Activated CD8-positive, alpha-beta T cell treated with anti-CD3 and anti-CD28 coated beads for 36 hours (primary cell): ENCODE measurements at regions not wholly inside any gene's neighbourhood (a gene's known extent, or its start where the extent isn't known, plus 50 kb on each side); places are given as distances from the start of the nearest gene placed in this dataset.
"Not testable (repeated sequence)": the region's sequence is repeated elsewhere in the genome, so short reads cannot be mapped to it uniquely, and the experiment has no call there.

Experiments used
- ATAC-seq: fragments of 200-7000 bp; cut with Tn5 transposase; one replicate; pipeline ENCODE4 v1.10.0; 2021; ENCODE audit warnings: mild to moderate bottlenecking, moderate library complexity
- CTCF ChIA-PET: fragments of 350-600 bp; sonication (Branson Sonifier 250); formaldehyde crosslinking; loops from one replicate; lab custom pipeline; 2021; ENCODE audit warnings: antibody characterized with exemption; lab: Charles Lee
- POLR2A ChIA-PET: fragments of 350-600 bp; sonication (Branson Sonifier 250); formaldehyde crosslinking; loops from one replicate; lab custom pipeline; 2021; ENCODE audit warnings: antibody characterized with exemption; lab: Charles Lee
- DNase-seq: peaks from one replicate; pipeline ENCODE4 v3.0.0-alpha.2; 2020
- H3K27ac Mint-ChIP-seq: one replicate; pipeline ENCODE4 v1.8.0; 2021; ENCODE audit warnings: mild to moderate bottlenecking, mixed read lengths
- H3K27me3 Mint-ChIP-seq: one replicate; pipeline ENCODE4 v1.8.0; 2021; ENCODE audit warnings: mixed read lengths
- H3K36me3 Mint-ChIP-seq: one replicate; pipeline ENCODE4 v1.8.0; 2021; ENCODE audit warnings: low read depth, mixed read lengths
- H3K4me1 Mint-ChIP-seq: one replicate; pipeline ENCODE4 v1.8.0; 2021; ENCODE audit warnings: low read depth, mixed read lengths
- H3K4me3 Mint-ChIP-seq: one replicate; pipeline ENCODE4 v1.8.0; 2021; ENCODE audit warnings: mild to moderate bottlenecking, moderate library complexity, mixed read lengths
- H3K9me3 Mint-ChIP-seq: one replicate; pipeline ENCODE4 v1.8.0; 2021; ENCODE audit warnings: mixed read lengths
- intact Hi-C: fragments of 100-400 bp; cut with micrococcal nuclease; formaldehyde crosslinking; loops from one replicate; pipeline ENCODE4 v1.10.0; 2022
- TF ChIP-seq, protein P1 (sequence below): fragments of 200-600 bp; IDR thresholded peaks from one replicate; pipeline ENCODE4 v1.8.0; 2022; ENCODE audit warnings: antibody characterized with exemption, mild to moderate bottlenecking

DNA sequence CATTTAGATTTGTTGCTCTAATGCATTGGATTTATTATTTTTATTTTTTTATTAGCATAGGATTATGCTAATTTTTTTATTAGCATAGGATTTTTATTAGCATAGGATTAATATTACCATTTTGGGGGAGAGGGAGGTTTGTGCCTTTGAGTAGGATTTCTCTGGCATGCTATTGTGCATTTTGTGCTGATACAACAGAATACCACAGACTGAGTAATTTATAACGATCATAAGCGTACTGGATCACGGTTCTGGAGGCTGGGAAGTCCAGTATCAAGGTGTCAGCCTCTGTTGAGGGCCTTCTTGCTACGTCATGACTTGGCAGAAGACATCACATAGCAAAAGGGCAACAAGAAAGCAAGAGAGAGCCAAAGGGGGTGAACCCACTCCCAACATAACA, 187.5 kb downstream of the XPNPEP1 start:
- TF ChIP-seq, protein P1, sequence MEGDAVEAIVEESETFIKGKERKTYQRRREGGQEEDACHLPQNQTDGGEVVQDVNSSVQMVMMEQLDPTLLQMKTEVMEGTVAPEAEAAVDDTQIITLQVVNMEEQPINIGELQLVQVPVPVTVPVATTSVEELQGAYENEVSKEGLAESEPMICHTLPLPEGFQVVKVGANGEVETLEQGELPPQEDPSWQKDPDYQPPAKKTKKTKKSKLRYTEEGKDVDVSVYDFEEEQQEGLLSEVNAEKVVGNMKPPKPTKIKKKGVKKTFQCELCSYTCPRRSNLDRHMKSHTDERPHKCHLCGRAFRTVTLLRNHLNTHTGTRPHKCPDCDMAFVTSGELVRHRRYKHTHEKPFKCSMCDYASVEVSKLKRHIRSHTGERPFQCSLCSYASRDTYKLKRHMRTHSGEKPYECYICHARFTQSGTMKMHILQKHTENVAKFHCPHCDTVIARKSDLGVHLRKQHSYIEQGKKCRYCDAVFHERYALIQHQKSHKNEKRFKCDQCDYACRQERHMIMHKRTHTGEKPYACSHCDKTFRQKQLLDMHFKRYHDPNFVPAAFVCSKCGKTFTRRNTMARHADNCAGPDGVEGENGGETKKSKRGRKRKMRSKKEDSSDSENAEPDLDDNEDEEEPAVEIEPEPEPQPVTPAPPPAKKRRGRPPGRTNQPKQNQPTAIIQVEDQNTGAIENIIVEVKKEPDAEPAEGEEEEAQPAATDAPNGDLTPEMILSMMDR = no peak
- no peak overlapping the region for H3K4me3 Mint-ChIP-seq
- no peak for DNase-seq
- intact Hi-C loops = no loop called here
- H3K27ac Mint-ChIP-seq = no peak overlapping the region
- no peaks in the 10 kb centered on the region for H3K4me1 Mint-ChIP-seq
- no peak for ATAC-seq
- H3K9me3 Mint-ChIP-seq = no peaks in the 10 kb centered on the region
- CTCF ChIA-PET = no interaction called here
- peaks cover 8% of the 10 kb centered on the region for H3K27me3 Mint-ChIP-seq
- POLR2A ChIA-PET = no interaction called here
- H3K36me3 Mint-ChIP-seq = no peaks in the 10 kb centered on the region

DNA sequence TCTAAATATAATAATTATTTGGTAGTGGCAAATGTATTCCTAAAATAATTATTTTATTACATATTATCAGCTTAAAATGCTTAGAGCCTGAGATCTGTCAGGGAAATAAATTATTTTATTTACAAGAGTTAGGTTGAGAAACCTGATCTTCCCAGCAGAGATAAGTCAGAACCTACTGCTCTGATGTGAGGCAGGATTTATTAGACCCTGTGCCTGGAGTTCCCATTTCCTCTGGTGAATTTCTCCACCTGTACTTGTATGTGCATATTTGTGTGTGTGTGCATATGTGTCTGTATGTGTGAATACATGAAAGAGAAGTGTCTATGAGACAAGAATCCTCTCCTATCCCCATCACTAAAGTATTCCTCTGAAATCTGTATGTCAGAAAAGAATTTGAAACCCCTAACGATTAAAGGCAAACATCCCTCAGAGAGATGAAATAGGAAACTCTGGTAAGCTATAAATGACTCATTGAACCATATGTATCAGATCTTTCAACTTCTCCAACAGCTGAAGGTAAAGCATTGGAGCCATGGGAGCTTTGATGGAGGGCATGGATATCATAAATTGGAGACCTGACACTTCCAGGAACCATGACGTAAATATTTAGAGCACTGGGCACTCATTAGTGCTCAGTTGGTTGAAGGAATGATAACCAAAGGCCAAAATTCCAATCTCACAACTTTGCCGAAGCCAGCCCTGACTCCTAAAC, 190.9 kb downstream of the XPNPEP1 start:
- ChIA-PET CTCF (no interaction called here), POLR2A (no interaction called here)
- Mint-ChIP-seq H3K4me1 (no peaks in the 10 kb centered on the region), H3K4me3 (no peak overlapping the region), H3K27me3 (peaks cover 3% of the 10 kb centered on the region), H3K9me3 (no peaks in the 10 kb centered on the region), H3K36me3 (no peaks in the 10 kb centered on the region), H3K27ac (no peak overlapping the region)
- no peak for DNase-seq
- TF ChIP-seq, protein P1 = no peak
- no peak for ATAC-seq
- intact Hi-C loops = no loop called here

DNA sequence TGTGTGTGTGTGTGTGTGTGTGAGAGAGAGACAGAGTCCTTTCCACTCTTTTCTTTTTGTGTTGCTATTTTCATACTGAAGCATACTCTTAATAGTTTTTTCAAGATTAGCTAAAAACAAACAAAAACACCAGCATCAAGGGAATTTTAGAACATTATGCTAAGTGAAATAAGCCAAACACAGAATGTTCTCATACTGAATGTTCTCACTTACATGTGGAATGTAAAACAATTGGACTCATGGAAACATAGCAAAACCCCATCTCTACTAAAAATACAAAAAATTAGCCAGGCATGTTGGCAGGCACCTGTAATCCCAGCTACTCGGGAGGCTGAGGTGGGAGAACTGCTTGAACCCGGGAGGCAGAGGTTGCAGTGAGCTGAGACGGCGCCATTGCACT, 193.4 kb downstream of the XPNPEP1 start:
- CTCF ChIA-PET = interaction anchor here (0.9 kb wide), 1 partner anchor 44 kb away, joined by 3 read pairs; no protein-coding TSS in a partner anchor
- H3K36me3 Mint-ChIP-seq, H3K9me3 Mint-ChIP-seq, ATAC-seq, H3K27me3 Mint-ChIP-seq, H3K4me3 Mint-ChIP-seq, POLR2A ChIA-PET, DNase-seq, intact Hi-C loops, H3K4me1 Mint-ChIP-seq, H3K27ac Mint-ChIP-seq: not testable (repeated sequence)

DNA sequence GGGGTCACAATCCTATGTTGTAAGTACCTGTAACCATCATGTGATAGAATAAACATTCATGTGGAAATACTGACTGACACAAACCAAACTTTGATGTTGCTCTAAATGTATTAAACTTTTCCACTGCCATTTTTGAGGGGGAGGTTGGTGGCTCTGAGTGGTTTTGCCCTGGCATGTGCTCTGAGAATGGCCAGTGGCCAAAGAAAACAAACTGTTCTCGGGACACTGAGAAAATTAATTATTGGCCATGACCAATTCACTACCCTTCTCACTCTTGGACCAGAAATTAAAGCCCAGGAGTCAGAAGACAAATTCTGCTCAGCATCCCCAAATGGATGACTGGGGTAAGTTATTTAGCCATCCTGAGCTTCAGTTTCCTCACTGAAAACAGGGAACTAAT, 195.9 kb downstream of the XPNPEP1 start:
- Mint-ChIP-seq H3K27me3 (no peaks in the 10 kb centered on the region), H3K36me3 (no peaks in the 10 kb centered on the region), H3K4me3 (no peak overlapping the region), H3K27ac (no peak overlapping the region), H3K9me3 (no peaks in the 10 kb centered on the region), H3K4me1 (no peaks in the 10 kb centered on the region)
- TF ChIP-seq, protein P1 = no peak
- intact Hi-C loops = no loop called here
- CTCF ChIA-PET = no interaction called here
- ATAC-seq (no peak), DNase-seq (no peak)
- POLR2A ChIA-PET = no interaction called here

DNA sequence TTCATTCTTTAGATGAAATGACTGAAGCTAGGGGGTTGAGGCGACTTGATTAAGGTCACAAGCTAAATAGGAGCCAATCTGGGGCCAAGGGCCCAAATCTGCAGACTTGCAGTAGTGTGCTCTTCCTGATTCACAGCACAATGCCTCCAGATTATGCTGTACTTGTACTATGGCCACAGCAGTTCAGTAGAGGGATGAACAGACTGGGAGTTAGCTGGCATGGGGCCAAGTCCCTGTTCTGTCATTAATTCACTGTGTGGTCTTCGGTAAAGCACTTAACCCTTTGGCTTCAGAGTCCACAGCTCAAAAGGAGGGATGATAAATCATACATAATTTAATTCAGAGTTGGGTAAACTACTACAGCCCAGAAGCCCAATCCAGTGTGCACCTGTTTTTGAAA, 196.8 kb downstream of the XPNPEP1 start:
- Mint-ChIP-seq H3K36me3 (no peaks in the 10 kb centered on the region), H3K27ac (no peak overlapping the region), H3K4me3 (no peak overlapping the region), H3K4me1 (no peaks in the 10 kb centered on the region), H3K9me3 (no peaks in the 10 kb centered on the region), H3K27me3 (no peaks in the 10 kb centered on the region)
- intact Hi-C loops = no loop called here
- TF ChIP-seq, protein P1 = no peak
- ATAC-seq (no peak), DNase-seq (no peak)
- POLR2A ChIA-PET = no interaction called here
- CTCF ChIA-PET = no interaction called here
